ENCODE measurements at regions not wholly inside any gene's neighbourhood (a gene's known extent, or its start where the extent isn't known, plus 50 kb on each side); places are given as distances from the start of the nearest gene placed in this dataset.

DNA sequence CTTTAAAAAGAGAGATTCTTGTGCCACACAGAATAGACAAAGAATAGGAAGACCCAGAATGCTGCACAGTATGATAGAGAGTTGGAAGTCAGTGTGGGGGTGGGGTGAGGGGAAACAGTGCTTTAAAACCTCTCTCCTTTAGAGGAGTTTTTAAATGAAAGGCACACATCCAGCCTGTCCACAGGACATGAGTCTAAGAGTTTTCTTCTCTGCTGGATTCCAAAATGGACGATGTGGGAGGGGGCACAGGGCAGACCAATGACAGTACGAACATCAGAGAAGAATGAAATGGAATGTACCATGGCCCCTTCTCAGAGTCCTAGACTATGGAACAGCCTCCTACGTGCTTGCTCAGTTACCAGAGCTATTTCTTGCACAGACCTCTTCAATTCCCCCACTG lies 458.2 kb upstream of the DAB1 start:
- no peak overlapping the region for H3K4me2 ChIP-seq (ENCODE audit: low read length)
- no peaks in the 10 kb centered on the region for H3K79me2 ChIP-seq (ENCODE audit: low read length)
- no peaks in the 10 kb centered on the region for H3K9me3 ChIP-seq (ENCODE audit: insufficient read depth, low read length)
- no peaks in the 10 kb centered on the region for H4K20me1 ChIP-seq (ENCODE audit: insufficient read depth, low read length)
- no peak for TF ChIP-seq EZH2phosphoT487 (IDR thresholded peaks at IDR 0.05; ENCODE audit: low read depth)
- TF ChIP-seq CTCF (IDR thresholded peaks at IDR 0.05; ENCODE audit: low read depth, low read length), result no peak
- no peak overlapping the region for H2AFZ ChIP-seq (ENCODE audit: low read depth, low read length)
- no peak overlapping the region for H3K4me3 ChIP-seq (ENCODE audit: low read length)
- H3K9ac ChIP-seq (ENCODE audit: low read length), result no peak overlapping the region
- no peaks in the 10 kb centered on the region for H3K27me3 ChIP-seq (ENCODE audit: low read depth, low read length)
- no peaks in the 10 kb centered on the region for H3K36me3 ChIP-seq (replicated peaks; ENCODE audit: low read depth, low read length)
- no peak overlapping the region for H3K27ac ChIP-seq (ENCODE audit: low read length)
- H3K4me1 ChIP-seq (ENCODE audit: low read length), result no peaks in the 10 kb centered on the region

GRCh38 chr1:57881639-57882038 lies 457.8 kb upstream of the DAB1 start:
- no peak overlapping the region for H3K4me2 ChIP-seq (ENCODE audit: low read length)
- TF ChIP-seq CTCF (IDR thresholded peaks at IDR 0.05; ENCODE audit: low read depth, low read length) (no peak), EZH2phosphoT487 (IDR thresholded peaks at IDR 0.05; ENCODE audit: low read depth) (no peak)
- no peaks in the 10 kb centered on the region for H4K20me1 ChIP-seq (ENCODE audit: insufficient read depth, low read length)
- H3K9ac ChIP-seq (ENCODE audit: low read length), result no peak overlapping the region
- H3K27ac ChIP-seq (ENCODE audit: low read length), result no peak overlapping the region
- no peak overlapping the region for H2AFZ ChIP-seq (ENCODE audit: low read depth, low read length)
- H3K4me1 ChIP-seq (ENCODE audit: low read length), result no peaks in the 10 kb centered on the region
- H3K9me3 ChIP-seq (ENCODE audit: insufficient read depth, low read length), result no peaks in the 10 kb centered on the region
- H3K79me2 ChIP-seq (ENCODE audit: low read length), result no peaks in the 10 kb centered on the region
- H3K36me3 ChIP-seq (replicated peaks; ENCODE audit: low read depth, low read length), result no peaks in the 10 kb centered on the region
- no peak overlapping the region for H3K4me3 ChIP-seq (ENCODE audit: low read length)
- H3K27me3 ChIP-seq (ENCODE audit: low read depth, low read length), result no peaks in the 10 kb centered on the region

GRCh38 chr1:57879700-57880099 lies 455.8 kb upstream of the DAB1 start:
- Histone ChIP-seq H3K4me2 (ENCODE audit: low read length) (no peak overlapping the region), H3K4me1 (ENCODE audit: low read length) (no peaks in the 10 kb centered on the region), H3K9me3 (ENCODE audit: insufficient read depth, low read length) (no peaks in the 10 kb centered on the region), H3K9ac (ENCODE audit: low read length) (no peak overlapping the region), H3K79me2 (ENCODE audit: low read length) (no peaks in the 10 kb centered on the region), H3K36me3 (replicated peaks; ENCODE audit: low read depth, low read length) (no peaks in the 10 kb centered on the region), H4K20me1 (ENCODE audit: insufficient read depth, low read length) (no peaks in the 10 kb centered on the region), H3K4me3 (ENCODE audit: low read length) (no peak overlapping the region), H3K27me3 (ENCODE audit: low read depth, low read length) (no peaks in the 10 kb centered on the region), H3K27ac (ENCODE audit: low read length) (no peak overlapping the region), H2AFZ (ENCODE audit: low read depth, low read length) (no peak overlapping the region)
- no peak for TF ChIP-seq EZH2phosphoT487 (IDR thresholded peaks at IDR 0.05; ENCODE audit: low read depth)
- no peak for TF ChIP-seq CTCF (IDR thresholded peaks at IDR 0.05; ENCODE audit: low read depth, low read length)

GRCh38 chr1:57874418-57874877 lies 450.6 kb upstream of the DAB1 start:
- no peaks in the 10 kb centered on the region for H4K20me1 ChIP-seq (ENCODE audit: insufficient read depth, low read length)
- H3K27me3 ChIP-seq (ENCODE audit: low read depth, low read length), result no peaks in the 10 kb centered on the region
- H3K4me1 ChIP-seq (ENCODE audit: low read length), result no peaks in the 10 kb centered on the region
- H3K9ac ChIP-seq (ENCODE audit: low read length), result no peak overlapping the region
- H3K79me2 ChIP-seq (ENCODE audit: low read length), result no peaks in the 10 kb centered on the region
- TF ChIP-seq CTCF (IDR thresholded peaks at IDR 0.05; ENCODE audit: low read depth, low read length), result no peak
- TF ChIP-seq EZH2phosphoT487 (IDR thresholded peaks at IDR 0.05; ENCODE audit: low read depth), result no peak
- no peak overlapping the region for H2AFZ ChIP-seq (ENCODE audit: low read depth, low read length)
- no peak overlapping the region for H3K4me3 ChIP-seq (ENCODE audit: low read length)
- no peak overlapping the region for H3K27ac ChIP-seq (ENCODE audit: low read length)
- H3K9me3 ChIP-seq (ENCODE audit: insufficient read depth, low read length), result no peaks in the 10 kb centered on the region
- no peaks in the 10 kb centered on the region for H3K36me3 ChIP-seq (replicated peaks; ENCODE audit: low read depth, low read length)
- no peak overlapping the region for H3K4me2 ChIP-seq (ENCODE audit: low read length)
